K562 (cell line): ENCODE measurements at regions not wholly inside any gene's neighbourhood (a gene's known extent, or its start where the extent isn't known, plus 50 kb on each side); places are given as distances from the start of the nearest gene placed in this dataset.
A peak's percentile ranks its signal among the peaks of the same experiment; 100 is the strongest.

Experiments used
- BCL6 ChIP-seq: fragments of 250-450 bp; sonication (Bioruptor Pico); IDR thresholded peaks from 2 replicates; pipeline ENCODE4 v1.4.0; 2020
- CREB1 ChIP-seq, 2 experiments: sonication (generic) in 1 of 2; formaldehyde crosslinking in 1 of 2; IDR thresholded peaks; 2 replicates each; pipeline versions ENCODE4 v1.6.1 to v1.8.0; 2012 to 2022; ENCODE audit warnings: inconsistent platforms in 1 of 2, mild to moderate bottlenecking in 1 of 2, missing genetic modification reagents in 1 of 2, moderate library complexity in 1 of 2
- GABPA ChIP-seq: fragments of 200-800 bp; sonication (Bioruptor generic); conservative IDR thresholded peaks from 2 replicates; pipeline ENCODE4 v1.6.1; 2016; ENCODE audit warnings: low read depth, missing genetic modification characterization, missing compliant biosample characterization
- HDAC2 ChIP-seq: fragments of 450-650 bp; IDR thresholded peaks from 2 replicates; pipeline ENCODE4 v1.6.1; 2016; ENCODE audit warnings: mild to moderate bottlenecking
- HNRNPLL ChIP-seq: fragments of 200-400 bp; formaldehyde crosslinking; IDR thresholded peaks from 2 replicates; pipeline ENCODE4 v1.6.1; 2017; ENCODE audit warnings: low read length, low read depth, mild to moderate bottlenecking; ENCODE audit not compliant: poor library complexity, severe bottlenecking
- KDM5B ChIP-seq: fragments of 200-600 bp; sonication (generic); IDR thresholded peaks from 2 replicates; pipeline ENCODE4 v1.6.1; 2012; ENCODE audit warnings: low read depth, mild to moderate bottlenecking, moderate library complexity, low read length, control low read depth, inconsistent platforms; ENCODE audit not compliant: insufficient replicate concordance
- NBN ChIP-seq: fragments of 450-650 bp; IDR thresholded peaks from 2 replicates; pipeline ENCODE4 v1.6.1; 2016; ENCODE audit warnings: low read depth, mild to moderate bottlenecking
- RCOR1 ChIP-seq, 2 experiments: IDR thresholded peaks; 2 replicates each; pipeline ENCODE4 v1.6.1; 2012; ENCODE audit warnings: low read depth in 2 of 2, low read length in 2 of 2, borderline replicate concordance in 1 of 2, improper control_type of control experiment in 1 of 2
- SMAD1 ChIP-seq: fragments of 150-350 bp; IDR thresholded peaks from 2 replicates; pipeline ENCODE4 v1.6.1; 2014; ENCODE audit warnings: low read length, low read depth; ENCODE audit not compliant: partially characterized antibody
- STAT5B ChIP-seq: fragments of 250-450 bp; sonication (Bioruptor Pico); IDR thresholded peaks from 2 replicates; pipeline ENCODE4 v1.8.0; 2021; ENCODE audit warnings: mild to moderate bottlenecking, inconsistent platforms
- TRIM28 ChIP-seq: fragments of 450-650 bp; IDR thresholded peaks from 2 replicates; pipeline ENCODE4 v1.6.1; 2017
- TSC22D4 ChIP-seq: fragments of 450-650 bp; IDR thresholded peaks from 2 replicates; pipeline ENCODE4 v1.6.1; 2016; ENCODE audit warnings: missing genetic modification characterization, missing biosample characterization, control low read depth
- ZFP36 ChIP-seq: fragments of 150-350 bp; IDR thresholded peaks from 2 replicates; pipeline ENCODE4 v1.6.1; 2018; ENCODE audit warnings: low read length, low read depth; ENCODE audit not compliant: partially characterized antibody
- TF ChIP-seq, protein P1 (sequence below): fragments of 250-450 bp; sonication (Bioruptor Pico); IDR thresholded peaks from 2 replicates; pipeline ENCODE4 v1.8.0; 2021; ENCODE audit warnings: mild to moderate bottlenecking, moderate library complexity
- TF ChIP-seq, protein P2 (sequence below): sonication (generic); formaldehyde crosslinking; IDR thresholded peaks from 2 replicates; pipeline ENCODE4 v1.8.0; 2022; ENCODE audit warnings: mild to moderate bottlenecking, missing genetic modification reagents
- TF ChIP-seq, protein P3 (sequence below): IDR thresholded peaks from 2 replicates; pipeline ENCODE4 v1.6.1; 2014; ENCODE audit warnings: antibody characterized with exemption
- TF ChIP-seq, protein P4 (sequence below): sonication (generic); formaldehyde crosslinking; IDR thresholded peaks from 2 replicates; pipeline ENCODE4 v1.8.0; 2022; ENCODE audit warnings: mild to moderate bottlenecking, missing genetic modification reagents
- TF ChIP-seq, protein P5 (sequence below): IDR thresholded peaks from 2 replicates; pipeline ENCODE4 v1.6.1; 2012; ENCODE audit warnings: low read depth, low read length, improper control_type of control experiment, borderline replicate concordance

DNA sequence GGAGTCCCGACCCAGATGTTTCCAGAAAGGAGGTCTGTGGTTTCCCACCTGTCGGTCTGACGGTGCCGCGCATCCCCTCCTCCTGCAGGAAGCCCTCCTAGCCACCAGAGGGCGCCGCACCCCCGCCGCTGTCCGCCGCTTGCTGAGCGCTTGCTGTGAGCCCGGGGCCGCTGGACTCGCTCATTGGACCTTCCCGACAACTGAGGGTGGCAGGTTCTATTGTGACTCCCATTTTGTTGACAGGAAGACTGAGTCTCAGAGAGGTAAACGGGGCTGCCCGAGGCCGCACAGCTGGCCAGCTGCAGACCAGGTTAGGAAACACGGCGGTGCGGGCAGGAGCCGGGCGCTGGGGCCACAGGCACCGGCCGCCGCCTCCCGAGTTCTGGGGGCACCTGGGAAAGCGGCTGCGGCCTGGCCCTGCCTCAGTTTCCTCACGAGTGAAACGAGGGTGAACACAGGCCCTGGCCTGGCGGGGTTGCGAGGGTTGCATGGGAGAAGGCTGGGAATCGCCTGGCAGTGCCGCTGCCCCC lies 191.1 kb upstream of the CIBAR2 start (continued):
- TF ChIP-seq, protein P1, sequence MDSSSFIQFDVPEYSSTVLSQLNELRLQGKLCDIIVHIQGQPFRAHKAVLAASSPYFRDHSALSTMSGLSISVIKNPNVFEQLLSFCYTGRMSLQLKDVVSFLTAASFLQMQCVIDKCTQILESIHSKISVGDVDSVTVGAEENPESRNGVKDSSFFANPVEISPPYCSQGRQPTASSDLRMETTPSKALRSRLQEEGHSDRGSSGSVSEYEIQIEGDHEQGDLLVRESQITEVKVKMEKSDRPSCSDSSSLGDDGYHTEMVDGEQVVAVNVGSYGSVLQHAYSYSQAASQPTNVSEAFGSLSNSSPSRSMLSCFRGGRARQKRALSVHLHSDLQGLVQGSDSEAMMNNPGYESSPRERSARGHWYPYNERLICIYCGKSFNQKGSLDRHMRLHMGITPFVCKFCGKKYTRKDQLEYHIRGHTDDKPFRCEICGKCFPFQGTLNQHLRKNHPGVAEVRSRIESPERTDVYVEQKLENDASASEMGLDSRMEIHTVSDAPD (CRISPR knock-in tag), result no peak
- TF ChIP-seq NBN (peak; percentile 42; the same call in 1 of the 2 replicates), TRIM28 (0 out of 2 replicates have a peak, but pooled peaks have one; percentile 26), BCL6 (no peak), TSC22D4 (tag) (no peak), HNRNPLL (peak; percentile 32), SMAD1 (no peak), ZFP36 (peak; percentile 50), GABPA (tag) (no peak; the same call in 1 of the 2 replicates), STAT5B (CRISPR knock-in tag) (no peak), HDAC2 (peak; percentile 90; the same call in 1 of the 2 replicates), KDM5B (no peak), RCOR1 (IDR thresholded peaks at IDR 0.05; ENCODE audit: borderline replicate concordance in 1 of 2, low read depth in 2 of 2, low read length in 2 of 2) (peak; percentile 76 to 95), CREB1 (IDR thresholded peaks at IDR 0.05) (peak; percentile 61; the same call in 1 of the 2 replicates), CREB1 (CRISPR knock-in tag; IDR thresholded peaks at IDR 0.05) (peak; percentile 45)
- TF ChIP-seq, protein P2, sequence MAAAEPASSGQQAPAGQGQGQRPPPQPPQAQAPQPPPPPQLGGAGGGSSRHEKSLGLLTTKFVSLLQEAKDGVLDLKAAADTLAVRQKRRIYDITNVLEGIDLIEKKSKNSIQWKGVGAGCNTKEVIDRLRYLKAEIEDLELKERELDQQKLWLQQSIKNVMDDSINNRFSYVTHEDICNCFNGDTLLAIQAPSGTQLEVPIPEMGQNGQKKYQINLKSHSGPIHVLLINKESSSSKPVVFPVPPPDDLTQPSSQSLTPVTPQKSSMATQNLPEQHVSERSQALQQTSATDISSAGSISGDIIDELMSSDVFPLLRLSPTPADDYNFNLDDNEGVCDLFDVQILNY, result 0 out of 2 replicates have a peak, but pooled peaks have one; percentile 43
- TF ChIP-seq, protein P3, sequence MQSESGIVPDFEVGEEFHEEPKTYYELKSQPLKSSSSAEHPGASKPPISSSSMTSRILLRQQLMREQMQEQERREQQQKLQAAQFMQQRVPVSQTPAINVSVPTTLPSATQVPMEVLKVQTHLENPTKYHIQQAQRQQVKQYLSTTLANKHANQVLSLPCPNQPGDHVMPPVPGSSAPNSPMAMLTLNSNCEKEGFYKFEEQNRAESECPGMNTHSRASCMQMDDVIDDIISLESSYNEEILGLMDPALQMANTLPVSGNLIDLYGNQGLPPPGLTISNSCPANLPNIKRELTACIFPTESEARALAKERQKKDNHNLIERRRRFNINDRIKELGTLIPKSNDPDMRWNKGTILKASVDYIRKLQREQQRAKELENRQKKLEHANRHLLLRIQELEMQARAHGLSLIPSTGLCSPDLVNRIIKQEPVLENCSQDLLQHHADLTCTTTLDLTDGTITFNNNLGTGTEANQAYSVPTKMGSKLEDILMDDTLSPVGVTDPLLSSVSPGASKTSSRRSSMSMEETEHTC, result no peak
- TF ChIP-seq, protein P4, sequence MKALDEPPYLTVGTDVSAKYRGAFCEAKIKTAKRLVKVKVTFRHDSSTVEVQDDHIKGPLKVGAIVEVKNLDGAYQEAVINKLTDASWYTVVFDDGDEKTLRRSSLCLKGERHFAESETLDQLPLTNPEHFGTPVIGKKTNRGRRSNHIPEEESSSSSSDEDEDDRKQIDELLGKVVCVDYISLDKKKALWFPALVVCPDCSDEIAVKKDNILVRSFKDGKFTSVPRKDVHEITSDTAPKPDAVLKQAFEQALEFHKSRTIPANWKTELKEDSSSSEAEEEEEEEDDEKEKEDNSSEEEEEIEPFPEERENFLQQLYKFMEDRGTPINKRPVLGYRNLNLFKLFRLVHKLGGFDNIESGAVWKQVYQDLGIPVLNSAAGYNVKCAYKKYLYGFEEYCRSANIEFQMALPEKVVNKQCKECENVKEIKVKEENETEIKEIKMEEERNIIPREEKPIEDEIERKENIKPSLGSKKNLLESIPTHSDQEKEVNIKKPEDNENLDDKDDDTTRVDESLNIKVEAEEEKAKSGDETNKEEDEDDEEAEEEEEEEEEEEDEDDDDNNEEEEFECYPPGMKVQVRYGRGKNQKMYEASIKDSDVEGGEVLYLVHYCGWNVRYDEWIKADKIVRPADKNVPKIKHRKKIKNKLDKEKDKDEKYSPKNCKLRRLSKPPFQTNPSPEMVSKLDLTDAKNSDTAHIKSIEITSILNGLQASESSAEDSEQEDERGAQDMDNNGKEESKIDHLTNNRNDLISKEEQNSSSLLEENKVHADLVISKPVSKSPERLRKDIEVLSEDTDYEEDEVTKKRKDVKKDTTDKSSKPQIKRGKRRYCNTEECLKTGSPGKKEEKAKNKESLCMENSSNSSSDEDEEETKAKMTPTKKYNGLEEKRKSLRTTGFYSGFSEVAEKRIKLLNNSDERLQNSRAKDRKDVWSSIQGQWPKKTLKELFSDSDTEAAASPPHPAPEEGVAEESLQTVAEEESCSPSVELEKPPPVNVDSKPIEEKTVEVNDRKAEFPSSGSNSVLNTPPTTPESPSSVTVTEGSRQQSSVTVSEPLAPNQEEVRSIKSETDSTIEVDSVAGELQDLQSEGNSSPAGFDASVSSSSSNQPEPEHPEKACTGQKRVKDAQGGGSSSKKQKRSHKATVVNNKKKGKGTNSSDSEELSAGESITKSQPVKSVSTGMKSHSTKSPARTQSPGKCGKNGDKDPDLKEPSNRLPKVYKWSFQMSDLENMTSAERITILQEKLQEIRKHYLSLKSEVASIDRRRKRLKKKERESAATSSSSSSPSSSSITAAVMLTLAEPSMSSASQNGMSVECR (CRISPR knock-in tag), result 0 out of 2 replicates have a peak, but pooled peaks have one; percentile 36
- TF ChIP-seq, protein P5, sequence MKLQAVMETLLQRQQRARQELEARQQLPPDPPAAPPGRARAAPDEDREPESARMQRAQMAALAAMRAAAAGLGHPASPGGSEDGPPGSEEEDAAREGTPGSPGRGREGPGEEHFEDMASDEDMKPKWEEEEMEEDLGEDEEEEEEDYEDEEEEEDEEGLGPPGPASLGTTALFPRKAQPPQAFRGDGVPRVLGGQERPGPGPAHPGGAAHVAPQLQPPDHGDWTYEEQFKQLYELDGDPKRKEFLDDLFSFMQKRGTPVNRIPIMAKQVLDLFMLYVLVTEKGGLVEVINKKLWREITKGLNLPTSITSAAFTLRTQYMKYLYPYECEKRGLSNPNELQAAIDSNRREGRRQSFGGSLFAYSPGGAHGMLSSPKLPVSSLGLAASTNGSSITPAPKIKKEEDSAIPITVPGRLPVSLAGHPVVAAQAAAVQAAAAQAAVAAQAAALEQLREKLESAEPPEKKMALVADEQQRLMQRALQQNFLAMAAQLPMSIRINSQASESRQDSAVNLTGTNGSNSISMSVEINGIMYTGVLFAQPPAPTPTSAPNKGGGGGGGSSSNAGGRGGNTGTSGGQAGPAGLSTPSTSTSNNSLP, result no peak
